CD4-positive, alpha-beta memory T cell (primary cell): ENCODE measurements at regions not wholly inside any gene's neighbourhood (a gene's known extent, or its start where the extent isn't known, plus 50 kb on each side); places are given as distances from the start of the nearest gene placed in this dataset.

Source experiments
- CTCF ChIA-PET: fragments of 350-600 bp; sonication (Branson Sonifier 250); formaldehyde crosslinking; loops from one replicate; lab custom pipeline; 2021; ENCODE audit warnings: inconsistent platforms; ENCODE audit not compliant: partially characterized antibody; lab: Charles Lee
- POLR2A ChIA-PET: fragments of 350-600 bp; sonication (Branson Sonifier 250); formaldehyde crosslinking; loops from one replicate; lab custom pipeline; 2021; ENCODE audit not compliant: partially characterized antibody; lab: Charles Lee
- DNase-seq, 5 donors: peaks; one replicate each; pipeline versions ENCODE4 v3.0.0 to v3.0.0-alpha.2; 2020 to 2022; ENCODE audit warnings: mixed read lengths in 1 of 5
- H3K27ac ChIP-seq: one replicate; pipeline ENCODE4 v1.7.0; 2013; ENCODE audit warnings: low read depth, low read length
- H3K27me3 ChIP-seq: 2 replicates; pipeline ENCODE4 v1.7.0; 2013; ENCODE audit warnings: mild to moderate bottlenecking, low read length, moderate library complexity; ENCODE audit not compliant: insufficient read depth
- H3K36me3 ChIP-seq: 2 replicates; pipeline ENCODE4 v1.7.0; 2013; ENCODE audit warnings: mild to moderate bottlenecking, low read length, moderate library complexity; ENCODE audit not compliant: insufficient read depth
- H3K4me1 ChIP-seq: 2 replicates; pipeline ENCODE4 v1.7.0; 2013; ENCODE audit warnings: mild to moderate bottlenecking, low read length, moderate library complexity; ENCODE audit not compliant: insufficient read depth
- H3K4me3 ChIP-seq, 2 donors: one replicate each; pipeline ENCODE4 v1.7.0; 2013; ENCODE audit warnings: low read length in 2 of 2, mild to moderate bottlenecking in 1 of 2
- H3K9me3 ChIP-seq, 2 donors: one replicate each; pipeline ENCODE4 v1.7.0; 2013; ENCODE audit warnings: low read length in 2 of 2, control low read depth in 1 of 2; ENCODE audit not compliant: control insufficient read depth in 1 of 2
- H3K27ac Mint-ChIP-seq, 7 donors: one replicate each; pipeline ENCODE4 v1.8.0; 2020 to 2021; ENCODE audit warnings: mixed read lengths in 7 of 7, mild to moderate bottlenecking in 6 of 7, inconsistent platforms in 3 of 7, moderate library complexity in 3 of 7
- H3K27me3 Mint-ChIP-seq, 2 donors: one replicate each; pipeline ENCODE4 v1.8.0; 2020 to 2021; ENCODE audit warnings: mixed read lengths in 2 of 2
- H3K36me3 Mint-ChIP-seq, 2 donors: one replicate each; pipeline ENCODE4 v1.8.0; 2020 to 2021; ENCODE audit warnings: mixed read lengths in 2 of 2, inconsistent platforms in 1 of 2, mild to moderate bottlenecking in 1 of 2
- H3K4me1 Mint-ChIP-seq, 4 donors: one replicate each; pipeline ENCODE4 v1.8.0; 2020 to 2021; ENCODE audit warnings: mixed read lengths in 4 of 4, mild to moderate bottlenecking in 1 of 4
- H3K4me3 Mint-ChIP-seq, 8 donors: one replicate each; pipeline ENCODE4 v1.8.0; 2020 to 2021; ENCODE audit warnings: mixed read lengths in 8 of 8, mild to moderate bottlenecking in 7 of 8, moderate library complexity in 6 of 8, inconsistent platforms in 3 of 8
- H3K9me3 Mint-ChIP-seq, 8 donors: one replicate each; pipeline ENCODE4 v1.8.0; 2020 to 2021; ENCODE audit warnings: mixed read lengths in 8 of 8, mild to moderate bottlenecking in 5 of 8, inconsistent platforms in 3 of 8, moderate library complexity in 1 of 8
- intact Hi-C: fragments of 100-400 bp; cut with micrococcal nuclease; formaldehyde crosslinking; loops from one replicate; pipeline ENCODE4 v1.15.1; 2023

- intact Hi-C loops = loop anchor here (5.0 kb wide), 1 partner anchor 62 kb away; no protein-coding TSS in a partner anchor
- Mint-ChIP-seq H3K9me3 (peaks cover 0 to 9% (median 0%) of the 10 kb centered on the region in 8 donors), H3K36me3 (peaks cover 0 to 5% of the 10 kb centered on the region in 2 donors), H3K27ac (peak overlapping the region; percentile 58 to 90 (median 71)), H3K4me3 (peak overlapping the region in 5 of 8 donors; percentile 0 to 73 (median 8)), H3K4me1 (peaks cover 53 to 71% (median 60%) of the 10 kb centered on the region in 4 donors), H3K27me3 (no peaks in the 10 kb centered on the region)
- ChIA-PET POLR2A (interaction anchor here (5.0 to 22.6 kb wide), 4 partner anchors 13 to 112 kb away, joined by 26 to 520 read pairs (median 188); partner anchors contain the start of gene RASGRP1), CTCF (interaction anchor here (1.5 to 11.9 kb wide), 6 partner anchors 13 to 114 kb away, joined by 3 to 186 read pairs (median 56); partner anchors contain the start of gene RASGRP1)
- Histone ChIP-seq H3K27me3 (no peaks in the 10 kb centered on the region), H3K4me1 (peaks cover 56% of the 10 kb centered on the region), H3K36me3 (no peaks in the 10 kb centered on the region), H3K4me3 (no peak overlapping the region), H3K9me3 (no peaks in the 10 kb centered on the region), H3K27ac (no peak overlapping the region)
- no peak for DNase-seq
Measured at GRCh38 chr15:38674448-38674847, 109.8 kb upstream of the RASGRP1 start.

- Mint-ChIP-seq H3K4me1 (peaks cover 29 to 45% (median 36%) of the 10 kb centered on the region in 4 donors), H3K36me3 (peaks cover 0 to 5% of the 10 kb centered on the region in 2 donors), H3K27me3 (no peaks in the 10 kb centered on the region), H3K9me3 (peaks cover 0 to 5% (median 0%) of the 10 kb centered on the region in 8 donors), H3K27ac (no peak overlapping the region), H3K4me3 (no peak overlapping the region)
- CTCF ChIA-PET = interaction anchor here (1.5 to 11.9 kb wide), 3 partner anchors 9 to 114 kb away, joined by 5 to 186 read pairs (median 10); partner anchors contain the start of gene RASGRP1
- DNase-seq = no peak
- no peaks in the 10 kb centered on the region for H3K36me3 ChIP-seq
- no peak overlapping the region for H3K4me3 ChIP-seq
- intact Hi-C loops = no loop called here
- peaks cover 29% of the 10 kb centered on the region for H3K4me1 ChIP-seq
- H3K27ac ChIP-seq = no peak overlapping the region
- H3K27me3 ChIP-seq = no peaks in the 10 kb centered on the region
- no peaks in the 10 kb centered on the region for H3K9me3 ChIP-seq
- POLR2A ChIA-PET = interaction anchor here (1.1 to 22.6 kb wide), 4 partner anchors 9 to 118 kb away, joined by 3 to 520 read pairs (median 109); partner anchors contain the start of gene RASGRP1
Measured at GRCh38 chr15:38678281-38678680, 113.7 kb upstream of the RASGRP1 start.

GRCh38 chr15:38680775-38681174 lies 116.2 kb upstream of the RASGRP1 start:
- Mint-ChIP-seq H3K27ac (no peak overlapping the region), H3K4me1 (peaks cover 44 to 56% (median 49%) of the 10 kb centered on the region in 4 donors), H3K27me3 (no peaks in the 10 kb centered on the region), H3K36me3 (peaks cover 0 to 5% of the 10 kb centered on the region in 2 donors), H3K4me3 (no peak overlapping the region), H3K9me3 (peaks cover 0 to 5% (median 0%) of the 10 kb centered on the region in 8 donors)
- intact Hi-C loops = no loop called here
- Histone ChIP-seq H3K4me1 (peaks cover 37% of the 10 kb centered on the region), H3K4me3 (no peak overlapping the region), H3K27ac (no peak overlapping the region), H3K27me3 (no peaks in the 10 kb centered on the region), H3K9me3 (no peaks in the 10 kb centered on the region), H3K36me3 (no peaks in the 10 kb centered on the region)
- DNase-seq = no peak
- ChIA-PET CTCF (interaction anchor here (0.9 to 2.5 kb wide), 4 partner anchors 9 to 118 kb away, joined by 3 to 25 read pairs (median 4); partner anchors contain the start of gene RASGRP1), POLR2A (interaction anchor here (0.9 to 22.6 kb wide), 5 partner anchors 8 to 138 kb away, joined by 3 to 520 read pairs (median 4); partner anchors contain the start of gene RASGRP1)

GRCh38 chr15:38682363-38682762 lies 117.7 kb upstream of the RASGRP1 start:
- peaks cover 0 to 5% (median 0%) of the 10 kb centered on the region in 8 donors for H3K9me3 Mint-ChIP-seq
- Histone ChIP-seq H3K4me3 (no peak overlapping the region), H3K9me3 (no peaks in the 10 kb centered on the region), H3K4me1 (peaks cover 52% of the 10 kb centered on the region), H3K36me3 (no peaks in the 10 kb centered on the region), H3K27me3 (no peaks in the 10 kb centered on the region), H3K27ac (no peak overlapping the region)
- no peak overlapping the region for H3K27ac Mint-ChIP-seq
- ChIA-PET POLR2A (interaction anchor here (0.7 to 11.0 kb wide), 11 partner anchors 8 to 149 kb away, joined by 3 to 452 read pairs (median 13); partner anchors contain the start of gene RASGRP1), CTCF (interaction anchor here (0.7 to 19.6 kb wide), 34 partner anchors 9 to 242 kb away, joined by 3 to 717 read pairs (median 8); partner anchors contain the start of gene RASGRP1)
- DNase-seq = no peak
- no peaks in the 10 kb centered on the region for H3K27me3 Mint-ChIP-seq
- H3K36me3 Mint-ChIP-seq = no peaks in the 10 kb centered on the region
- no peak overlapping the region for H3K4me3 Mint-ChIP-seq
- intact Hi-C loops = no loop called here
- peaks cover 55 to 67% (median 60%) of the 10 kb centered on the region in 4 donors for H3K4me1 Mint-ChIP-seq

- H3K4me3 Mint-ChIP-seq = no peak overlapping the region
- H3K27me3 ChIP-seq = no peaks in the 10 kb centered on the region
- H3K9me3 ChIP-seq = no peaks in the 10 kb centered on the region
- H3K27ac Mint-ChIP-seq = peak overlapping the region; percentile 32 to 96 (median 89)
- ChIA-PET POLR2A (interaction anchor here (0.7 to 11.0 kb wide), 13 partner anchors 8 to 208 kb away, joined by 3 to 452 read pairs (median 13); partner anchors contain the start of gene RASGRP1), CTCF (interaction anchor here (0.7 to 19.6 kb wide), 37 partner anchors 9 to 242 kb away, joined by 3 to 717 read pairs (median 8); partner anchors contain the start of gene RASGRP1)
- DNase-seq = no peak
- H3K4me3 ChIP-seq = no peak overlapping the region
- no peaks in the 10 kb centered on the region for H3K36me3 ChIP-seq
- H3K27ac ChIP-seq = peak overlapping the region; percentile 31
- peaks cover 57% of the 10 kb centered on the region for H3K4me1 ChIP-seq
- peaks cover 0 to 1% (median 0%) of the 10 kb centered on the region in 8 donors for H3K9me3 Mint-ChIP-seq
- peaks cover 56 to 67% (median 60%) of the 10 kb centered on the region in 4 donors for H3K4me1 Mint-ChIP-seq
- no peaks in the 10 kb centered on the region for H3K27me3 Mint-ChIP-seq
- intact Hi-C loops = loop anchor here (1.0 kb wide), 3 partner anchors 12 to 119 kb away; partner anchors contain the start of gene RASGRP1
- no peaks in the 10 kb centered on the region for H3K36me3 Mint-ChIP-seq
Measured at GRCh38 chr15:38682861-38683260, 118.2 kb upstream of the RASGRP1 start.

- no peaks in the 10 kb centered on the region for H3K9me3 Mint-ChIP-seq
Measured at GRCh38 chr15:38683382-38684242, 119.0 kb upstream of the RASGRP1 start.

More at GRCh38 chr15:38683382-38684242, 119.0 kb upstream of the RASGRP1 start:
- H3K4me1 Mint-ChIP-seq = peaks cover 61 to 73% (median 63%) of the 10 kb centered on the region in 4 donors
- peak; percentile 68 to 76 (median 73) for DNase-seq
- H3K27ac ChIP-seq = peak overlapping the region; percentile 31
- CTCF ChIA-PET = interaction anchor here (0.7 to 19.6 kb wide), 49 partner anchors 8 to 243 kb away, joined by 3 to 717 read pairs (median 7); partner anchors contain the start of genes FAM98B and RASGRP1
- no peaks in the 10 kb centered on the region for H3K36me3 Mint-ChIP-seq
- no peaks in the 10 kb centered on the region for H3K36me3 ChIP-seq
- no peak overlapping the region for H3K4me3 ChIP-seq
- intact Hi-C loops = loop anchor here (1.0 kb wide), 3 partner anchors 12 to 119 kb away; partner anchors contain the start of gene RASGRP1
- H3K4me3 Mint-ChIP-seq = peak overlapping the region in 7 of 8 donors; percentile 27 to 77 (median 55)
- H3K27me3 Mint-ChIP-seq = no peaks in the 10 kb centered on the region
- H3K9me3 ChIP-seq = no peaks in the 10 kb centered on the region
- H3K4me1 ChIP-seq = peaks cover 65% of the 10 kb centered on the region
- POLR2A ChIA-PET = interaction anchor here (0.8 to 11.0 kb wide), 18 partner anchors 8 to 209 kb away, joined by 3 to 452 read pairs (median 8); partner anchors contain the start of gene RASGRP1
- H3K27me3 ChIP-seq = no peaks in the 10 kb centered on the region
- peak overlapping the region; percentile 78 to 96 (median 94) for H3K27ac Mint-ChIP-seq
